ENCODE measurements at regions not wholly inside any gene's neighbourhood (a gene's known extent, or its start where the extent isn't known, plus 50 kb on each side); places are given as distances from the start of the nearest gene placed in this dataset.
A peak's percentile ranks its signal among the peaks of the same experiment; 100 is the strongest.

DNA sequence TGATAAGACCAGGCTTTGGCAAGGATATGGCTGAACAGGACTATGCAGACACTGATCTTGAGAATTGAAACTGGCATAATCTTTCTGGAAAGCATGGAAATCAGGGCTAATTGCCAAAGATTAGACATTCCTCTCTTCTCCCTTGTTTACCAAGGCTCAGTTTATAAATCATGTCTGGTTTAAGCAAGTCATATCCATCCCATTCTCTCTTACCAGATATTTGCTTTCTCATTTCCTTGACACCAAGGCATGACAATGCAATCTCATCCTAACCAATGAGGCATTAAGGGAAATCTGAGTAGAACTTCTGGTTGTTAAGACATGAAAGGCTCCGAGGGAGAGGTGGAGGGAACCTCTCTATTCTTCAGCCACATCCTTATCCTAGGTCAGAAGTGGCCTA lies 110.3 kb upstream of the CEP85L start:
- Histone ChIP-seq H3K4me3 (no peak overlapping the region), H3K36me3 (no peaks in the 10 kb centered on the region), H3K27me3 (no peaks in the 10 kb centered on the region), H3K4me1 (peaks cover 0 to 4% (median 0%) of the 10 kb centered on the region in 4 donors), H3K9me3 (no peaks in the 10 kb centered on the region), H3K27ac (no peak overlapping the region)
- no peak for DNase-seq (ENCODE audit: low spot score in 2 of 2)
- WGBS, 2 donors = 74 to 88% methylated on average over 1 of the region's 1 CpG
- TF ChIP-seq EP300 (IDR thresholded peaks at IDR 0.05) (no peak), POLR2A (IDR thresholded peaks at IDR 0.05) (no peak)
- TF ChIP-seq, protein P1, sequence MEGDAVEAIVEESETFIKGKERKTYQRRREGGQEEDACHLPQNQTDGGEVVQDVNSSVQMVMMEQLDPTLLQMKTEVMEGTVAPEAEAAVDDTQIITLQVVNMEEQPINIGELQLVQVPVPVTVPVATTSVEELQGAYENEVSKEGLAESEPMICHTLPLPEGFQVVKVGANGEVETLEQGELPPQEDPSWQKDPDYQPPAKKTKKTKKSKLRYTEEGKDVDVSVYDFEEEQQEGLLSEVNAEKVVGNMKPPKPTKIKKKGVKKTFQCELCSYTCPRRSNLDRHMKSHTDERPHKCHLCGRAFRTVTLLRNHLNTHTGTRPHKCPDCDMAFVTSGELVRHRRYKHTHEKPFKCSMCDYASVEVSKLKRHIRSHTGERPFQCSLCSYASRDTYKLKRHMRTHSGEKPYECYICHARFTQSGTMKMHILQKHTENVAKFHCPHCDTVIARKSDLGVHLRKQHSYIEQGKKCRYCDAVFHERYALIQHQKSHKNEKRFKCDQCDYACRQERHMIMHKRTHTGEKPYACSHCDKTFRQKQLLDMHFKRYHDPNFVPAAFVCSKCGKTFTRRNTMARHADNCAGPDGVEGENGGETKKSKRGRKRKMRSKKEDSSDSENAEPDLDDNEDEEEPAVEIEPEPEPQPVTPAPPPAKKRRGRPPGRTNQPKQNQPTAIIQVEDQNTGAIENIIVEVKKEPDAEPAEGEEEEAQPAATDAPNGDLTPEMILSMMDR (IDR thresholded peaks at IDR 0.05) = no peak

- no peak overlapping the region for H3K4me3 ChIP-seq
- H3K27me3 ChIP-seq = no peaks in the 10 kb centered on the region
- no peaks in the 10 kb centered on the region for H3K36me3 ChIP-seq
- H3K4me1 ChIP-seq = peaks cover 0 to 9% (median 0%) of the 10 kb centered on the region in 4 donors
- no peak for TF ChIP-seq EP300 (IDR thresholded peaks at IDR 0.05)
- no peak for TF ChIP-seq POLR2A (IDR thresholded peaks at IDR 0.05)
- TF ChIP-seq, protein P1 (IDR thresholded peaks at IDR 0.05) = no peak
- DNase-seq (ENCODE audit: low spot score in 2 of 2) = no peak
- H3K9me3 ChIP-seq = no peaks in the 10 kb centered on the region
- peak overlapping the region in 1 of 4 donors; percentile 23 for H3K27ac ChIP-seq
These were observed 107.6 kb upstream of the CEP85L start for GRCh38 chr6:118758946-118759345.

- H3K36me3 ChIP-seq = no peaks in the 10 kb centered on the region
- WGBS, 2 donors = 72 to 77% methylated on average over 6 of the region's 6 CpGs
- H3K27ac ChIP-seq = no peak overlapping the region
- no peak overlapping the region for H3K4me3 ChIP-seq
- no peaks in the 10 kb centered on the region for H3K9me3 ChIP-seq
- DNase-seq (ENCODE audit: low spot score in 2 of 2) = no peak
- H3K27me3 ChIP-seq = no peaks in the 10 kb centered on the region
- TF ChIP-seq EP300 (IDR thresholded peaks at IDR 0.05) = no peak
- no peak for TF ChIP-seq POLR2A (IDR thresholded peaks at IDR 0.05)
- TF ChIP-seq, protein P1 (IDR thresholded peaks at IDR 0.05) = no peak
- peaks cover 0 to 18% (median 6%) of the 10 kb centered on the region in 4 donors for H3K4me1 ChIP-seq
These were observed 104.7 kb upstream of the CEP85L start for GRCh38 chr6:118755941-118756646.

- peak overlapping the region in 2 of 4 donors; percentile 20 to 32 for H3K27ac ChIP-seq
- TF ChIP-seq POLR2A (IDR thresholded peaks at IDR 0.05) (no peak), EP300 (IDR thresholded peaks at IDR 0.05) (no peak)
- TF ChIP-seq, protein P1 (IDR thresholded peaks at IDR 0.05) = no peak
- H3K4me1 ChIP-seq = peaks cover 0 to 32% (median 14%) of the 10 kb centered on the region in 4 donors
- no peaks in the 10 kb centered on the region for H3K9me3 ChIP-seq
- no peaks in the 10 kb centered on the region for H3K36me3 ChIP-seq
- DNase-seq (ENCODE audit: low spot score in 2 of 2) = no peak
- WGBS, 2 donors = 30 to 34% methylated on average over 3 of the region's 3 CpGs
- H3K4me3 ChIP-seq = no peak overlapping the region
- H3K27me3 ChIP-seq = no peaks in the 10 kb centered on the region
These were observed 101.4 kb upstream of the CEP85L start for GRCh38 chr6:118752803-118753202.

DNA sequence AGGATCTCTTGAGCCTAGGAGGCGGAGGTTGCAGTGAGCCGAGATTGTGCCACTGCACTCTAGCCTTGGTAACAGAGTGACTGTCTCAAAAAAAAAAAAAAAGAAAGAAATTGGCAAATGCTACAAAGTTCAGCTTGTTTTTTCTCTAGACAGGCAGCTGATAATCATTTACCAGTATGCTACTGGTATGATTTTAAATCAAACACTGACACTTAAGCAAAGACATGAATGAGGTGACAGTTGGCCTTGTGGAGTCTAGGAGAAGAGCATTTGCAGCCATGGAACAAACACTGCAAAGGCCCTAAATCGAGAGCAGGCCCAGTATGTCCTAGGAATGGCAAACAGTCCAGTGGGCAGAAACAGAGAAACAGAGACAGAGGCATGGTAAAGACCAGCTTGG lies 99.7 kb upstream of the CEP85L start:
- H3K9me3 ChIP-seq = no peaks in the 10 kb centered on the region
- TF ChIP-seq EP300 (IDR thresholded peaks at IDR 0.05) = no peak
- no peak for TF ChIP-seq POLR2A (IDR thresholded peaks at IDR 0.05)
- TF ChIP-seq, protein P1 (IDR thresholded peaks at IDR 0.05) = no peak
- 90 to 91% methylated on average over 3 of the region's 3 CpGs for WGBS, 2 donors
- no peak for DNase-seq (ENCODE audit: low spot score in 2 of 2)
- H3K36me3 ChIP-seq = no peaks in the 10 kb centered on the region
- H3K27ac ChIP-seq = no peak overlapping the region
- no peak overlapping the region for H3K4me3 ChIP-seq
- H3K4me1 ChIP-seq = peaks cover 0 to 37% (median 16%) of the 10 kb centered on the region in 4 donors
- no peaks in the 10 kb centered on the region for H3K27me3 ChIP-seq
